Neural progenitor cell (in vitro differentiated cells): ENCODE measurements at regions not wholly inside any gene's neighbourhood (a gene's known extent, or its start where the extent isn't known, plus 50 kb on each side); places are given as distances from the start of the nearest gene placed in this dataset.

Experiments used
- CTCF ChIP-seq: fragments of 200-600 bp; sonication (generic); IDR thresholded peaks from 2 replicates; pipeline ENCODE4 v1.5.1; 2017; ENCODE audit warnings: antibody characterized with exemption, mild to moderate bottlenecking
- EZH2 ChIP-seq: fragments of 200-600 bp; sonication (generic); IDR thresholded peaks from 2 replicates; pipeline ENCODE4 v1.6.1; 2017; ENCODE audit warnings: antibody characterized with exemption, mild to moderate bottlenecking, moderate library complexity
- EZH2phosphoT487 ChIP-seq: fragments of 200-600 bp; sonication (generic); IDR thresholded peaks from 2 replicates; pipeline ENCODE4 v1.6.1; 2017; ENCODE audit warnings: antibody characterized with exemption

GRCh38 chr11:127627204-127627603 lies 626.6 kb upstream of the KIRREL3 start:
- no peak for TF ChIP-seq CTCF
- no peak for TF ChIP-seq EZH2
- TF ChIP-seq EZH2phosphoT487: no peak
